Activated CD8-positive, alpha-beta T cell treated with anti-CD3 and anti-CD28 coated beads for 36 hours (primary cell): ENCODE measurements at regions not wholly inside any gene's neighbourhood (a gene's known extent, or its start where the extent isn't known, plus 50 kb on each side); places are given as distances from the start of the nearest gene placed in this dataset.

Source experiments
- ATAC-seq: fragments of 200-7000 bp; cut with Tn5 transposase; one replicate; pipeline ENCODE4 v1.10.0; 2021; ENCODE audit warnings: mild to moderate bottlenecking, moderate library complexity
- CTCF ChIA-PET: fragments of 350-600 bp; sonication (Branson Sonifier 250); formaldehyde crosslinking; loops from one replicate; lab custom pipeline; 2021; ENCODE audit warnings: antibody characterized with exemption; lab: Charles Lee
- POLR2A ChIA-PET: fragments of 350-600 bp; sonication (Branson Sonifier 250); formaldehyde crosslinking; loops from one replicate; lab custom pipeline; 2021; ENCODE audit warnings: antibody characterized with exemption; lab: Charles Lee
- DNase-seq: peaks from one replicate; pipeline ENCODE4 v3.0.0-alpha.2; 2020
- H3K27ac Mint-ChIP-seq: one replicate; pipeline ENCODE4 v1.8.0; 2021; ENCODE audit warnings: mild to moderate bottlenecking, mixed read lengths
- H3K27me3 Mint-ChIP-seq: one replicate; pipeline ENCODE4 v1.8.0; 2021; ENCODE audit warnings: mixed read lengths
- H3K36me3 Mint-ChIP-seq: one replicate; pipeline ENCODE4 v1.8.0; 2021; ENCODE audit warnings: low read depth, mixed read lengths
- H3K4me1 Mint-ChIP-seq: one replicate; pipeline ENCODE4 v1.8.0; 2021; ENCODE audit warnings: low read depth, mixed read lengths
- H3K4me3 Mint-ChIP-seq: one replicate; pipeline ENCODE4 v1.8.0; 2021; ENCODE audit warnings: mild to moderate bottlenecking, moderate library complexity, mixed read lengths
- H3K9me3 Mint-ChIP-seq: one replicate; pipeline ENCODE4 v1.8.0; 2021; ENCODE audit warnings: mixed read lengths
- intact Hi-C: fragments of 100-400 bp; cut with micrococcal nuclease; formaldehyde crosslinking; loops from one replicate; pipeline ENCODE4 v1.10.0; 2022
- TF ChIP-seq, protein P1 (sequence below): fragments of 200-600 bp; IDR thresholded peaks from one replicate; pipeline ENCODE4 v1.8.0; 2022; ENCODE audit warnings: antibody characterized with exemption, mild to moderate bottlenecking

DNA sequence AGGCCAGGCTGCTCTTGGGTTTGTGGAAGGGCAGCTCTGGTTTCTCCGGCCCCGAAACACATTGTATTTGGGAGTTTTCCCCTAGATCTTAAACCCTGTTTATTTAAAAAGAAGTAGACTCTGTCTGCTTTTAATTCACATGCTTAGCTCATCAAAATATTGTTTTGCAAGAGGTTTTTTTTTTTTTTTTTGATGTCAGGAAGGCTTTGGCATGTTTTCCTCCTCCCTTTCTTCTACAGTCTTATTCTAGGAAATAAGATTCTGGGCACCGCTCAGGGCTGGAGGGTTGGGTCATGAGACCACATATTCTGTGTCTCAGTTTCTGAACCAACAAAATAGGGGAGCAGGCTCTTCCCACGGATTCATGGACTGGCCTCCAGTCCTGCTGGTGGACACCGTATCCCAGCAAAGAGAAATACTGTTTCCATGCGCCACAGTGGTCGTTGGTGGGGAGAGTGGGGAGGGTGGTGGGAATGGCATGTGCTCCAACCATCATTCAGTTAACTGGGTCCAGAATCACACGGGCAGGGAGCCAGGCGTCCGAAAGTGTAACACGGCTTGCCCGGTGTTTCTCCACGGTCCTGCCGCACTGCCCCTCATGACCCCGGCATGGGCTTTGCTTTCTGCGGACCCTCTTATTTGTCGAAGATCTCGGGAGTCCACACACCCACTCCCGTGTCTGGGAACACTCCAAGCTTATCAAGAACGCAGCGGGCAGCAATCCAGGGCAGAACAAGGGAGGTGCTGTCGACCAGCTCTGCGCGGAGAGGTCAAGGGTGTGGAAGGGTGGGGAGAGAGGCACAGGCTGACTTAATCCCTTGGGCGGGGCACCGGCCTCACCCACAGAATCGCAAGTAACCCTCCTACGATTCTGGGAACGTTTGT lies 176.7 kb downstream of the GLI2 start:
- TF ChIP-seq, protein P1, sequence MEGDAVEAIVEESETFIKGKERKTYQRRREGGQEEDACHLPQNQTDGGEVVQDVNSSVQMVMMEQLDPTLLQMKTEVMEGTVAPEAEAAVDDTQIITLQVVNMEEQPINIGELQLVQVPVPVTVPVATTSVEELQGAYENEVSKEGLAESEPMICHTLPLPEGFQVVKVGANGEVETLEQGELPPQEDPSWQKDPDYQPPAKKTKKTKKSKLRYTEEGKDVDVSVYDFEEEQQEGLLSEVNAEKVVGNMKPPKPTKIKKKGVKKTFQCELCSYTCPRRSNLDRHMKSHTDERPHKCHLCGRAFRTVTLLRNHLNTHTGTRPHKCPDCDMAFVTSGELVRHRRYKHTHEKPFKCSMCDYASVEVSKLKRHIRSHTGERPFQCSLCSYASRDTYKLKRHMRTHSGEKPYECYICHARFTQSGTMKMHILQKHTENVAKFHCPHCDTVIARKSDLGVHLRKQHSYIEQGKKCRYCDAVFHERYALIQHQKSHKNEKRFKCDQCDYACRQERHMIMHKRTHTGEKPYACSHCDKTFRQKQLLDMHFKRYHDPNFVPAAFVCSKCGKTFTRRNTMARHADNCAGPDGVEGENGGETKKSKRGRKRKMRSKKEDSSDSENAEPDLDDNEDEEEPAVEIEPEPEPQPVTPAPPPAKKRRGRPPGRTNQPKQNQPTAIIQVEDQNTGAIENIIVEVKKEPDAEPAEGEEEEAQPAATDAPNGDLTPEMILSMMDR, result no peak
- H3K4me3 Mint-ChIP-seq, result no peak overlapping the region
- ChIA-PET CTCF (interaction anchor here (1.3 kb wide), 1 partner anchor 168 kb away, joined by 3 read pairs; no protein-coding TSS in a partner anchor), POLR2A (no interaction called here)
- DNase-seq (no peak), ATAC-seq (no peak)
- no peaks in the 10 kb centered on the region for H3K27me3 Mint-ChIP-seq
- H3K9me3 Mint-ChIP-seq, result no peaks in the 10 kb centered on the region
- intact Hi-C loops, result no loop called here
- no peaks in the 10 kb centered on the region for H3K4me1 Mint-ChIP-seq
- H3K27ac Mint-ChIP-seq, result no peak overlapping the region
- H3K36me3 Mint-ChIP-seq, result no peaks in the 10 kb centered on the region

DNA sequence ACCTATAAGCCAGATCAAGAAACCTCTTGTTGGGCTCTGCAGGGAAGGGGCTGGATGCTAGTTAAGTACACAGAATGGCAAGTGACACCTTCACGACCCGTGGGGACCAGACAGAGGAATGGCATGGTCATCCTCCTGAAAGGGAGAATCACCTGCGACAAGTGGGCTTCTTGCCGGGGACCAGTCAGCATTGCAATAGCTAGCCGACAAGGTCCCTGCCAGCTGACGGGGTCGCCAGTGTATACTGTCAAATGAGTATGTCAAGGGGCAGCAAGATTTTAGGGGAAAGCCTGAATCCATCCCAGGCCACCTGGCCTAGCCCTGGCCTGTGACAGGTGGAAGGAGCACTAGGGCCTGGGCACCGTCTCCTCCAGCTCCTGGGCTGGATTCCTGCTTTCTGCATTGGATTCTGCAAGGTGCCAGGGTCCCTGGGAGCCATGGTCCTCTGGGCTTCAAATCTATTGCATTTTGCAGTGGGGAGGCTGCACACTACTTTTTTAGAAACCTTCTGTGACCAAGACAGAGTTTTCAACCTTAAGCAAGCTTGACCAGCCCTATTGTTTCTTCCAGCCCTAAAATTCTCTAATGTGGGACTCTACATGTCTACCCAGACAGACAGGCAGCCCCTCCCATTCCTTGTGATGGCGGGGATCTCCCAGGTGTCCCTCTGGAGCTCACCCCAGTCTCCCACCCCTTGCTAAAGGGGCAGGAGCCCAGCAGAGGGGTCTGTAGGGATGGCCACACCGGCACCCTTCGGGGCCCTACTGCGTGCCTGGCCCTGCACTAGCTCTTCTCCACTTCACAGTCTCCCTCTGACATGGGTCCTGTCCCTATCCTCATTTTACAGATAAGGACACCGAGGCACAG lies 178.5 kb downstream of the GLI2 start:
- Mint-ChIP-seq H3K27me3 (no peaks in the 10 kb centered on the region), H3K27ac (no peak overlapping the region), H3K4me1 (no peaks in the 10 kb centered on the region), H3K9me3 (no peaks in the 10 kb centered on the region), H3K4me3 (no peak overlapping the region), H3K36me3 (no peaks in the 10 kb centered on the region)
- ATAC-seq (no peak), DNase-seq (no peak)
- CTCF ChIA-PET, result no interaction called here
- intact Hi-C loops, result no loop called here
- POLR2A ChIA-PET, result no interaction called here
- TF ChIP-seq, protein P1, result no peak

DNA sequence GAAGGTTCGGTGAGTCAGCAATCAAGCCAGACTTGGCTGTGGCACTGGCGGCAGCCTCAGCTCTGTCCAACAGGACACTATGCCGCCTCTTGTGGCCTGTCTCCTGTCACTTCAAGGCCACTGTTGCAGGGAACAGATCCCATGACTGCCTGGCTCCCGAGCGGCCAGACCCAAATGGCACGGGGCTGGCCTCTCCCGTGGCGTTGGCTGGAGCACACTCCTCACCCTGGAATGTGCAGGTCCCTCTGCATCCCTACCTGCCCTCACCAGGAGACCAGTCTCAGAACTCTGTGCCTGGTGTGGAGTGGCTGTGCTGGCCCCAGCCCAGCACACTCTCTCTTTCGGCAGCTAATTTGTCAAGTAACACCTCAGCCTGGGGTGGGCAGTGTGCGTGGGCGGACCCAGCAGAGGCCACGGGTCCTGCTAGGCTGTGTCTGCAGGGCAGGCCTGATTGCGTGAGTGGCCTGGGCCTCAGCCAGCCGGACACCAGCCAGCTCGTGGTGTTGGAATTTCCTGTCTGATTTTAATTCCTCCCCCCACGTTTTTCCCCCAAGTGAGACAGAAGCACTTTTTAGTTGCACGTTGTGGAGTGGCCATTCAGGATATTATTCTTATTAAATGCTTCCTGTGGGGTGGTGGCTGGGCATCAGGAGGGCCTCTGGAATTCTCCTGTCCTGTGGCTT lies 179.3 kb downstream of the GLI2 start:
- Mint-ChIP-seq H3K27ac (no peak overlapping the region), H3K36me3 (no peaks in the 10 kb centered on the region), H3K27me3 (no peaks in the 10 kb centered on the region), H3K4me3 (no peak overlapping the region), H3K9me3 (no peaks in the 10 kb centered on the region), H3K4me1 (no peaks in the 10 kb centered on the region)
- DNase-seq (no peak), ATAC-seq (no peak)
- ChIA-PET CTCF (no interaction called here), POLR2A (no interaction called here)
- intact Hi-C loops, result no loop called here
- TF ChIP-seq, protein P1, result no peak

DNA sequence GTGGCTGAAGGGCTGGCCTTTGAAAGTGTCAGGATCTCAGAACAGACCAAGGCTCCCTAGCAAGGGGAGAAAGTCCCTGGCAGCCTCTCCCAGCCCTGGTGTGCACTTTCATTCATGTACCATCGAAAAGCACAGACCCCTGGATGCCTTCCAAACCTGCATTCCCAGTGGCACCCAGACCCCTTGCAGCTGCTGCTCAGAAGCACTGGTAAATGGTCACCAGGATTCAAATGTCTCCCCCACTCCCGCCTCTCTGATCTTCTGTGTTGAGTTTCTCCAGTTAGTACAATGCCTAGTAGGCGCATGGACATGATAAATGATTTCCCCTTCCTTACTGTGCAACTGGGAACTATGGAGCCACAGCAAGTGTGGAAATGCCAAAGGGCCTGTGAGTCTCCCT lies 180.0 kb downstream of the GLI2 start:
- no peak for ATAC-seq
- intact Hi-C loops, result no loop called here
- no peak overlapping the region for H3K4me3 Mint-ChIP-seq
- H3K9me3 Mint-ChIP-seq, result no peaks in the 10 kb centered on the region
- H3K36me3 Mint-ChIP-seq, result no peaks in the 10 kb centered on the region
- no peaks in the 10 kb centered on the region for H3K27me3 Mint-ChIP-seq
- POLR2A ChIA-PET, result no interaction called here
- no peak for DNase-seq
- H3K4me1 Mint-ChIP-seq, result no peaks in the 10 kb centered on the region
- TF ChIP-seq, protein P1, result no peak
- no peak overlapping the region for H3K27ac Mint-ChIP-seq
- CTCF ChIA-PET, result no interaction called here
